ENCODE measurements at regions not wholly inside any gene's neighbourhood (a gene's known extent, or its start where the extent isn't known, plus 50 kb on each side); places are given as distances from the start of the nearest gene placed in this dataset.

GRCh38 chr14:98244162-98244948, 1027.6 kb downstream of the BCL11B start:
- WGBS (ENCODE audit: insufficient coverage, insufficient read length), result no CpG with 5 or more reads among the region's 12 CpGs
- H3K36me3 ChIP-seq (ENCODE audit: control insufficient read depth, insufficient read depth, low read length), result no peaks in the 10 kb centered on the region
- no peak overlapping the region for H3K4me3 ChIP-seq (ENCODE audit: low read length)
- no peak for DNase-seq (ENCODE audit: low read depth, low spot score)
- no peak overlapping the region for H3K27ac ChIP-seq (ENCODE audit: low read length)
- H3K4me1 ChIP-seq (ENCODE audit: control insufficient read depth, insufficient read depth, low read length), result no peaks in the 10 kb centered on the region; the same call in 1 of the 2 replicates
- H3K27me3 ChIP-seq (ENCODE audit: control insufficient read depth, insufficient read depth, low read length), result no peaks in the 10 kb centered on the region
- no peaks in the 10 kb centered on the region for H3K9me3 ChIP-seq (ENCODE audit: control insufficient read depth, insufficient read depth, low read length)

- H3K4me1 ChIP-seq (ENCODE audit: control insufficient read depth, insufficient read depth, low read length), result peaks cover 1% of the 10 kb centered on the region; the same call in 1 of the 2 replicates
- no peaks in the 10 kb centered on the region for H3K9me3 ChIP-seq (ENCODE audit: control insufficient read depth, insufficient read depth, low read length)
- no peaks in the 10 kb centered on the region for H3K36me3 ChIP-seq (ENCODE audit: control insufficient read depth, insufficient read depth, low read length)
- H3K27me3 ChIP-seq (ENCODE audit: control insufficient read depth, insufficient read depth, low read length), result no peaks in the 10 kb centered on the region
- H3K4me3 ChIP-seq (ENCODE audit: low read length), result no peak overlapping the region
- DNase-seq (ENCODE audit: low read depth, low spot score), result no peak
- no peak overlapping the region for H3K27ac ChIP-seq (ENCODE audit: low read length)
- WGBS (ENCODE audit: insufficient coverage, insufficient read length), result no CpG with 5 or more reads among the region's 7 CpGs
Observed at GRCh38 chr14:98244966-98245569, 1026.9 kb downstream of the BCL11B start.

GRCh38 chr14:98249057-98249456, 1022.9 kb downstream of the BCL11B start:
- WGBS (ENCODE audit: insufficient coverage, insufficient read length), result no CpG with 5 or more reads among the region's 6 CpGs
- no peaks in the 10 kb centered on the region for H3K9me3 ChIP-seq (ENCODE audit: control insufficient read depth, insufficient read depth, low read length)
- DNase-seq (ENCODE audit: low read depth, low spot score), result no peak
- peaks cover 1% of the 10 kb centered on the region; the same call in 1 of the 2 replicates for H3K4me1 ChIP-seq (ENCODE audit: control insufficient read depth, insufficient read depth, low read length)
- H3K36me3 ChIP-seq (ENCODE audit: control insufficient read depth, insufficient read depth, low read length), result no peaks in the 10 kb centered on the region
- no peaks in the 10 kb centered on the region for H3K27me3 ChIP-seq (ENCODE audit: control insufficient read depth, insufficient read depth, low read length)
- no peak overlapping the region for H3K27ac ChIP-seq (ENCODE audit: low read length)
- no peak overlapping the region for H3K4me3 ChIP-seq (ENCODE audit: low read length)

GRCh38 chr14:98249476-98249875, 1022.5 kb downstream of the BCL11B start:
- H3K4me1 ChIP-seq (ENCODE audit: control insufficient read depth, insufficient read depth, low read length), result 0 out of 2 replicates have a peak, but pooled peaks cover 1% of the 10 kb centered on the region
- no CpG with 5 or more reads among the region's 2 CpGs for WGBS (ENCODE audit: insufficient coverage, insufficient read length)

GRCh38 chr14:98252820-98253219, 1019.2 kb downstream of the BCL11B start:
- Histone ChIP-seq H3K4me3 (ENCODE audit: low read length) (no peak overlapping the region), H3K36me3 (ENCODE audit: control insufficient read depth, insufficient read depth, low read length) (no peaks in the 10 kb centered on the region), H3K27me3 (ENCODE audit: control insufficient read depth, insufficient read depth, low read length) (no peaks in the 10 kb centered on the region), H3K4me1 (ENCODE audit: control insufficient read depth, insufficient read depth, low read length) (0 out of 2 replicates have a peak, but pooled peaks cover 1% of the 10 kb centered on the region), H3K27ac (ENCODE audit: low read length) (no peak overlapping the region), H3K9me3 (ENCODE audit: control insufficient read depth, insufficient read depth, low read length) (no peaks in the 10 kb centered on the region)
- DNase-seq (ENCODE audit: low read depth, low spot score), result no peak
- no CpG with 5 or more reads among the region's 1 CpG for WGBS (ENCODE audit: insufficient coverage, insufficient read length)

More at GRCh38 chr14:98249476-98249875, 1022.5 kb downstream of the BCL11B start:
- Histone ChIP-seq H3K27ac (ENCODE audit: low read length) (no peak overlapping the region), H3K4me3 (ENCODE audit: low read length) (no peak overlapping the region), H3K9me3 (ENCODE audit: control insufficient read depth, insufficient read depth, low read length) (no peaks in the 10 kb centered on the region), H3K36me3 (ENCODE audit: control insufficient read depth, insufficient read depth, low read length) (no peaks in the 10 kb centered on the region), H3K27me3 (ENCODE audit: control insufficient read depth, insufficient read depth, low read length) (no peaks in the 10 kb centered on the region)
- DNase-seq (ENCODE audit: low read depth, low spot score), result no peak

GRCh38 chr14:98259881-98260280, 1012.1 kb downstream of the BCL11B start:
- no peak overlapping the region for H3K27ac ChIP-seq (ENCODE audit: low read length)
- DNase-seq (ENCODE audit: low read depth, low spot score), result no peak
- no peaks in the 10 kb centered on the region for H3K36me3 ChIP-seq (ENCODE audit: control insufficient read depth, insufficient read depth, low read length)
- no peaks in the 10 kb centered on the region for H3K4me1 ChIP-seq (ENCODE audit: control insufficient read depth, insufficient read depth, low read length)
- no CpG with 5 or more reads among the region's 4 CpGs for WGBS (ENCODE audit: insufficient coverage, insufficient read length)
- no peaks in the 10 kb centered on the region for H3K9me3 ChIP-seq (ENCODE audit: control insufficient read depth, insufficient read depth, low read length)
- H3K4me3 ChIP-seq (ENCODE audit: low read length), result no peak overlapping the region
- no peaks in the 10 kb centered on the region for H3K27me3 ChIP-seq (ENCODE audit: control insufficient read depth, insufficient read depth, low read length)

- H3K4me3 ChIP-seq (ENCODE audit: low read length), result no peak overlapping the region
- no peaks in the 10 kb centered on the region for H3K4me1 ChIP-seq (ENCODE audit: control insufficient read depth, insufficient read depth, low read length)
- H3K27ac ChIP-seq (ENCODE audit: low read length), result no peak overlapping the region
- no peak for DNase-seq (ENCODE audit: low read depth, low spot score)
- WGBS (ENCODE audit: insufficient coverage, insufficient read length), result no CpG with 5 or more reads among the region's 5 CpGs
- no peaks in the 10 kb centered on the region for H3K9me3 ChIP-seq (ENCODE audit: control insufficient read depth, insufficient read depth, low read length)
- no peaks in the 10 kb centered on the region for H3K27me3 ChIP-seq (ENCODE audit: control insufficient read depth, insufficient read depth, low read length)
- H3K36me3 ChIP-seq (ENCODE audit: control insufficient read depth, insufficient read depth, low read length), result no peaks in the 10 kb centered on the region
Observed at GRCh38 chr14:98262566-98262965, 1009.4 kb downstream of the BCL11B start.

- Histone ChIP-seq H3K27ac (ENCODE audit: low read length) (no peak overlapping the region), H3K4me3 (ENCODE audit: low read length) (no peak overlapping the region), H3K9me3 (ENCODE audit: control insufficient read depth, insufficient read depth, low read length) (no peaks in the 10 kb centered on the region; the same call in 1 of the 2 replicates), H3K4me1 (ENCODE audit: control insufficient read depth, insufficient read depth, low read length) (no peaks in the 10 kb centered on the region), H3K27me3 (ENCODE audit: control insufficient read depth, insufficient read depth, low read length) (no peaks in the 10 kb centered on the region), H3K36me3 (ENCODE audit: control insufficient read depth, insufficient read depth, low read length) (no peaks in the 10 kb centered on the region)
- DNase-seq (ENCODE audit: low read depth, low spot score), result no peak
Observed at GRCh38 chr14:98269533-98269932, 1002.5 kb downstream of the BCL11B start.

GRCh38 chr14:98270201-98270600, 1001.8 kb downstream of the BCL11B start:
- H3K27ac ChIP-seq (ENCODE audit: low read length), result no peak overlapping the region
- H3K36me3 ChIP-seq (ENCODE audit: control insufficient read depth, insufficient read depth, low read length), result no peaks in the 10 kb centered on the region
- no peak for DNase-seq (ENCODE audit: low read depth, low spot score)
- no peaks in the 10 kb centered on the region for H3K4me1 ChIP-seq (ENCODE audit: control insufficient read depth, insufficient read depth, low read length)
- no peaks in the 10 kb centered on the region for H3K27me3 ChIP-seq (ENCODE audit: control insufficient read depth, insufficient read depth, low read length)
- no peak overlapping the region for H3K4me3 ChIP-seq (ENCODE audit: low read length)
- H3K9me3 ChIP-seq (ENCODE audit: control insufficient read depth, insufficient read depth, low read length), result no peaks in the 10 kb centered on the region; the same call in 1 of the 2 replicates

- H3K27me3 ChIP-seq (ENCODE audit: control insufficient read depth, insufficient read depth, low read length), result no peaks in the 10 kb centered on the region
- H3K36me3 ChIP-seq (ENCODE audit: control insufficient read depth, insufficient read depth, low read length), result no peaks in the 10 kb centered on the region
- no CpG with 5 or more reads among the region's 8 CpGs for WGBS (ENCODE audit: insufficient coverage, insufficient read length)
- H3K27ac ChIP-seq (ENCODE audit: low read length), result no peak overlapping the region
- H3K4me1 ChIP-seq (ENCODE audit: control insufficient read depth, insufficient read depth, low read length), result no peaks in the 10 kb centered on the region
- no peaks in the 10 kb centered on the region; the same call in 1 of the 2 replicates for H3K9me3 ChIP-seq (ENCODE audit: control insufficient read depth, insufficient read depth, low read length)
- DNase-seq (ENCODE audit: low read depth, low spot score), result no peak
- no peak overlapping the region for H3K4me3 ChIP-seq (ENCODE audit: low read length)
Observed at GRCh38 chr14:98274596-98274995, 997.4 kb downstream of the BCL11B start.
